Breast epithelium (tissue), 4 donors: ENCODE measurements at regions not wholly inside any gene's neighbourhood (a gene's known extent, or its start where the extent isn't known, plus 50 kb on each side); places are given as distances from the start of the nearest gene placed in this dataset.

Source experiments
- DNase-seq, 2 donors: peaks; one replicate each; pipeline ENCODE4 v3.0.0-alpha.2; 2019; ENCODE audit warnings: low spot score in 2 of 2
- H3K27ac ChIP-seq, 2 donors: fragments of 200-600 bp; sonication (generic) in 1 of 2; one replicate each; pipeline ENCODE4 v1.5.1; 2016 to 2019; ENCODE audit warnings: mild to moderate bottlenecking in 1 of 2
- H3K27me3 ChIP-seq, 2 donors: fragments of 200-600 bp; sonication (generic) in 1 of 2; one replicate each; pipeline versions ENCODE4 v1.5.1 to v1.6.0; 2017 to 2019; ENCODE audit warnings: control low read depth in 1 of 2, mild to moderate bottlenecking in 1 of 2
- H3K36me3 ChIP-seq: fragments of 200-600 bp; one replicate; pipeline ENCODE4 v1.5.1; 2019
- H3K4me1 ChIP-seq, 2 donors: fragments of 200-600 bp; sonication (generic); one replicate each; pipeline ENCODE4 v1.5.1; 2016 to 2019; ENCODE audit warnings: control low read depth in 1 of 2
- H3K4me3 ChIP-seq, 3 donors: fragments of 200-600 bp; sonication (generic); 1 replicate in 2 of 3; 2 replicates in 1 of 3; pipeline ENCODE4 v1.5.1; 2016 to 2019; ENCODE audit warnings: mild to moderate bottlenecking in 3 of 3, moderate library complexity in 2 of 3
- H3K9me3 ChIP-seq, 2 donors: fragments of 200-600 bp; sonication (generic) in 1 of 2; one replicate each; pipeline ENCODE4 v1.5.1; 2016 to 2019; ENCODE audit warnings: control low read depth in 1 of 2
- POLR2A ChIP-seq: fragments of 450-650 bp; IDR thresholded peaks from one replicate; pipeline ENCODE4 v1.6.1; 2016; ENCODE audit warnings: antibody characterized with exemption, mild to moderate bottlenecking, moderate library complexity
- POLR2AphosphoS5 ChIP-seq, 3 donors: sonication (generic); formaldehyde crosslinking; IDR thresholded peaks; one replicate each; pipeline ENCODE4 v1.6.1; 2017; ENCODE audit warnings: antibody characterized with exemption in 3 of 3
- intact Hi-C: fragments of 100-400 bp; cut with DNase I; formaldehyde crosslinking; loops from one replicate; pipeline ENCODE4 v1.15.1; 2023; ENCODE audit warnings: low total_unique reads
- TF ChIP-seq, protein P1 (sequence below), 3 donors: fragments of 450-650 bp; IDR thresholded peaks; one replicate each; pipeline ENCODE4 v1.5.1; 2016 to 2017; ENCODE audit warnings: antibody characterized with exemption in 3 of 3, mild to moderate bottlenecking in 3 of 3, moderate library complexity in 3 of 3

DNA sequence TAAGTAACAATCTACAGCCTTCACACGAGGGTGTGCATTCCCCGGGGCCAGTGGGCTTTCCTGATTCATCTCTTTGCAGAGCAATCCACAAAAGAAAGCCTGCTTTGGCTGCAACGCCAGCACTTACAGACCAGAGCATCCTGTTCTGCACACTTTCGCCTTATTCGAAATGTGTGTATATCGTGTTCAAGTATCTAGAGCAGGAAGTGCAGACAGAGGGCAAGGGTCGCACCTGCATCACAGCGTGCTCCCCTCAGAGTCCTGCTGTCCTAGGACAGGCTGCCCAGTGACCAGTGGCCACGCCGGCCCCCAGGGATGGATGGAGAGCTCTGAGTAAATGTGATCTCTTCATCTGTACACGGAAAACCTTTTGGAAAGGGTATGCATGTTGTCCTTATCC is 264.3 kb downstream of the ZNF516 start:
- DNase-seq, result no peak
- no peak for TF ChIP-seq POLR2AphosphoS5 (IDR thresholded peaks at IDR 0.05)
- TF ChIP-seq, protein P1, sequence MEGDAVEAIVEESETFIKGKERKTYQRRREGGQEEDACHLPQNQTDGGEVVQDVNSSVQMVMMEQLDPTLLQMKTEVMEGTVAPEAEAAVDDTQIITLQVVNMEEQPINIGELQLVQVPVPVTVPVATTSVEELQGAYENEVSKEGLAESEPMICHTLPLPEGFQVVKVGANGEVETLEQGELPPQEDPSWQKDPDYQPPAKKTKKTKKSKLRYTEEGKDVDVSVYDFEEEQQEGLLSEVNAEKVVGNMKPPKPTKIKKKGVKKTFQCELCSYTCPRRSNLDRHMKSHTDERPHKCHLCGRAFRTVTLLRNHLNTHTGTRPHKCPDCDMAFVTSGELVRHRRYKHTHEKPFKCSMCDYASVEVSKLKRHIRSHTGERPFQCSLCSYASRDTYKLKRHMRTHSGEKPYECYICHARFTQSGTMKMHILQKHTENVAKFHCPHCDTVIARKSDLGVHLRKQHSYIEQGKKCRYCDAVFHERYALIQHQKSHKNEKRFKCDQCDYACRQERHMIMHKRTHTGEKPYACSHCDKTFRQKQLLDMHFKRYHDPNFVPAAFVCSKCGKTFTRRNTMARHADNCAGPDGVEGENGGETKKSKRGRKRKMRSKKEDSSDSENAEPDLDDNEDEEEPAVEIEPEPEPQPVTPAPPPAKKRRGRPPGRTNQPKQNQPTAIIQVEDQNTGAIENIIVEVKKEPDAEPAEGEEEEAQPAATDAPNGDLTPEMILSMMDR (IDR thresholded peaks at IDR 0.05), result no peak
- TF ChIP-seq POLR2A, result no peak
- Histone ChIP-seq H3K9me3 (no peaks in the 10 kb centered on the region), H3K4me1 (peaks cover 0 to 6% of the 10 kb centered on the region in 2 donors), H3K36me3 (no peaks in the 10 kb centered on the region), H3K27me3 (no peaks in the 10 kb centered on the region), H3K27ac (no peak overlapping the region), H3K4me3 (no peak overlapping the region)
- intact Hi-C loops, result loop anchor here (5.0 kb wide), 1 partner anchor 238 kb away; no protein-coding TSS in a partner anchor

DNA sequence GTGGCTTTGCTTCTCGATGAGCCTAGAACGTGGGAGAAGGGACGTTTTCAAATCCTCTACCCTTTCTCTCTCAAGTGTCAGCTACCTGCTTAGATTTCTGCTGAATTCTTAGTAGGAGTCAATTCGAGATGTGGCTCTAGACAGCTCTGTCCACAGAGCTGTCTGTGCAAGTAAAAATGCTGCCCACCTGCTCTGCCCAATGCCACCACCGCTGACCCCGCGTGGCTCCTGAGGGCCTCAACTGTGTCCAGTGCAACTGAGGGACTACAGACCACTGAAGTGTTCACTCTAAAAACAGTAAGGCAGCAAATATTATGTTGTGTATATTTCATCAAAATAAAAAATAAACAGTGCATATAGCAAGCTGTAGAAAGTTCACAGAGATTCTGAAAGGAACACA is 266.3 kb downstream of the ZNF516 start:
- no peak for TF ChIP-seq POLR2A
- no peak for TF ChIP-seq POLR2AphosphoS5 (IDR thresholded peaks at IDR 0.05)
- TF ChIP-seq, protein P1 (IDR thresholded peaks at IDR 0.05), result no peak
- intact Hi-C loops, result no loop called here
- Histone ChIP-seq H3K4me1 (no peaks in the 10 kb centered on the region), H3K27me3 (no peaks in the 10 kb centered on the region), H3K4me3 (no peak overlapping the region), H3K36me3 (no peaks in the 10 kb centered on the region), H3K9me3 (no peaks in the 10 kb centered on the region), H3K27ac (no peak overlapping the region)
- no peak for DNase-seq

DNA sequence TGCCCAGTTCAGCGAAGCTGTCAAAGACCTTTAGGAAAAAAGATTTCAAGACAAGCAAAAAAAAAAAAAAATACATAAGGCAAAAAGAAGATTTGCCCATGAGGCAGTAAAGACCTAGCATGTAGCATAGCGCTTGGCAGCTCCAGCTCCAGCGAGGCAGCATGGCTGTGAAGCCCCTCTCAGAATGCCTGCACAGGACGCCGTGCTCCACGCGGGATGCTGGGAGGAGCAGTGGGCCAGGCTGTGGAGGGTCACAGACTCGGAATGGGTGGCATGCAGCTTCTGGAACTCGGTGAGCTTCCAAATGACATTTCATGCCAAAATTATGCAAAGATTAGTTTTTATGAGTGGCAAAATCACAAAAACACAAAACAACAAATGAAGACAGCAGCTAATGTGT is 267.3 kb downstream of the ZNF516 start:
- no peak for DNase-seq

DNA sequence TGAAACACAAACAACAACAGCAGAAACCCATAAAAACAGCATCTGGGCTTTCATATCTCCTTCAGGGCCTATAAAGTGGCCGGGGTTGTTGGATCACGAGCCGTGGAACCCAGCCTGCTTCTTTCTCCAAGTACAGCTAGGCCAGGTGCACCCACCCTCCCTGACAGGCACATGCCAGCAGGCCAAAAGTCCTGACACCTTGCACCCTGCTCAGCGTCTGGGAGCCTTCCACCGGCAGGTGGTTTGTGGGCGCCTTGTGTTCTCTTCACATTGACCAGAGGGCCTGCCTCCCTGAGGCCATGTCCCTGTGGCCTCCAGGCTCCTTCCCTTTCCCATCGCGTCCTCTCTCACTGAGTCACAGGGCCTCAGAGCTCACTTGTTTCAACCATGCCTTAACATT is 271.6 kb downstream of the ZNF516 start:
- intact Hi-C loops, result no loop called here

More for the DNA sequence above, 267.3 kb downstream of the ZNF516 start:
- no peaks in the 10 kb centered on the region for H3K4me1 ChIP-seq
- no peak overlapping the region for H3K27ac ChIP-seq
- H3K27me3 ChIP-seq, result no peaks in the 10 kb centered on the region
- intact Hi-C loops, result no loop called here
- no peak overlapping the region for H3K4me3 ChIP-seq
- H3K9me3 ChIP-seq, result no peaks in the 10 kb centered on the region
- TF ChIP-seq, protein P1 (IDR thresholded peaks at IDR 0.05), result no peak
- TF ChIP-seq POLR2AphosphoS5 (IDR thresholded peaks at IDR 0.05) (no peak), POLR2A (no peak)
- H3K36me3 ChIP-seq, result no peaks in the 10 kb centered on the region

DNA sequence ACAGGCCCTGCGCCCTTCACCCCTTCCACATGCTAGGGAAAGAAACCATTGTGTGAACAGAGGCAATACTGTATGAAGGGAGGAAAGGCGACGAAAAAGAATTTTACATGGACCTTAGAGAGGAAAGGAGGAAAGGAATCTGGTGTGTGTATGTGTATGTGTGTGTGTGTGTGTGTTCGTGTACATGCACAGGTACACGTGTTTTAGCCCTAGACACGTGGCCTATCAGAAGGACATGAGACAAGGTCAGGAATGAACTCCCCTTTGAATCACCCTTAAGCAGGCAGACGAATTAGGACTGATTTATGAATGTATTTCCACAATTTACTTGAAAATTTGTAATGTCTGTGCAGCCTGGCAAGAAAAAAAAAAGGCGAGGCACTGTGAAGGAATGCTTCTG is 276.0 kb downstream of the ZNF516 start:
- Histone ChIP-seq H3K4me1 (no peaks in the 10 kb centered on the region), H3K9me3 (no peaks in the 10 kb centered on the region), H3K4me3 (no peak overlapping the region), H3K27me3 (no peaks in the 10 kb centered on the region), H3K27ac (no peak overlapping the region), H3K36me3 (no peaks in the 10 kb centered on the region)
- intact Hi-C loops, result no loop called here
- no peak for DNase-seq
- TF ChIP-seq POLR2A (no peak), POLR2AphosphoS5 (IDR thresholded peaks at IDR 0.05) (no peak)
- TF ChIP-seq, protein P1 (IDR thresholded peaks at IDR 0.05), result no peak

More for the DNA sequence above, 271.6 kb downstream of the ZNF516 start:
- no peaks in the 10 kb centered on the region for H3K36me3 ChIP-seq
- H3K4me3 ChIP-seq, result no peak overlapping the region
- no peak for DNase-seq
- H3K9me3 ChIP-seq, result no peaks in the 10 kb centered on the region
- no peak overlapping the region for H3K27ac ChIP-seq
- H3K27me3 ChIP-seq, result no peaks in the 10 kb centered on the region
- TF ChIP-seq POLR2AphosphoS5 (IDR thresholded peaks at IDR 0.05) (no peak), POLR2A (no peak)
- TF ChIP-seq, protein P1 (IDR thresholded peaks at IDR 0.05), result no peak
- no peaks in the 10 kb centered on the region for H3K4me1 ChIP-seq
